ENCODE measurements at regions not wholly inside any gene's neighbourhood (a gene's known extent, or its start where the extent isn't known, plus 50 kb on each side); places are given as distances from the start of the nearest gene placed in this dataset.
"Not testable (repeated sequence)": the region's sequence is repeated elsewhere in the genome, so short reads cannot be mapped to it uniquely, and the experiment has no call there.

DNA sequence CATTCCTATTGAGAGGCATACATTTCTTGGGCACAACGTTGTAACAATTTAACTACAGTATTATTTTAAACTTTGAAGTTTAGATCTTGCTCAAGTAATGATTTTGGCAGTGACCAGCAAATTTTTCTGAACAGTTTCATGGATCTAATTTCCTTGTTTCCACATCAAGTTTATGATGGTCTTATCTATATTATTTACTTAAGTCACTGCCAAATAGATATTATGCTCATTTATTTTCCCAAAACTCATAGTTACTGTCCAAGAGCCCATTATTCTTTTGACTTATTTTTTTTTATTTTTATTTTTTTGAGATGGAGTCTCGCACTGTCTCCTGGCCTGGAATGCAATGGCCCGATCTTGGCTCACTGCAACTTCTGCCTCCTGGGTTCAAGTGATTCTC lies 86.5 kb upstream of the TLE4 start:
- no peak for FAIRE-seq

DNA sequence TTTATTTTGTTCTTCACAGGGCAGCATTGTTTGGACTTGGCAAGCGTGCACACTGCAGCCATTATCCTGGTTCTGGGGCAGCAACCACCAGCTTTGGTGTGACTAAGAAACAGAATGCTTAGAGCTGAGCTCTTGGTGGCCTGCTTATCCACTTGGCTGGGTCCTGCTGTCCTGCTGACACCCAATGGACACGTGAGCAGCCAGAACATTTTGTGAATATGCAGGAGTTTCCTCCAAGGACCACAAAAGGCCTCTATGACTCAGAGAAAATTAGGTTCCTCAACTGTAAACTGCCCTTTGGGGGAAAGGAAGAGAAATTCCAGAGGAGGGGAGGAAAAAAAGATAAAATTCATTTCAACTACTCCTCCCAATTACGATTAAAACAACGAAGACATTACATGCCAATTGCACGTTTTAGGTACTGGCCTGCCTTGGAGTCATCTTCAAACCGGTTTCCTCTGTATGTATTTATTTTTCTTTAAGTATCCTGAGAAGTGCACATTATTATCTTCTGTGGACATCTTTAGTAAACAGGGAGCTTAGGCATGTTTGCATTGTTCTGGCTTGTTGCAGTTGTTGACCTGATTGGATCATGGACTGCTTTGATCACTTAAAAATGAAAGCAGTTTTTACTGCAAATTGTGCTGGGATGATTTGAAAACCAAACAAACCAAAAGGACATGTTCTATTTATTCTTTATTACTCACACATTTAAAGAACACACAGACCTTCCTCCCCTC lies 82.3 kb upstream of the TLE4 start:
- 57 to 58% methylated on average over 6 of the region's 6 CpGs for WGBS, 2 donors
- intact Hi-C loops (cut with DNase I) = no loop called here
- peak; percentile 81 to 90 (median 86) for ATAC-seq
- Histone ChIP-seq H3K4me1 (peaks cover 7 to 41% (median 20%) of the 10 kb centered on the region in 3 donors), H3K27ac (peak overlapping the region in 1 of 4 donors; percentile 42), H3K36me3 (no peaks in the 10 kb centered on the region), H3K4me3 (no peak overlapping the region), H3K9me3 (no peaks in the 10 kb centered on the region), H3K27me3 (no peaks in the 10 kb centered on the region)
- no peak for FAIRE-seq
- TF ChIP-seq, protein P1, sequence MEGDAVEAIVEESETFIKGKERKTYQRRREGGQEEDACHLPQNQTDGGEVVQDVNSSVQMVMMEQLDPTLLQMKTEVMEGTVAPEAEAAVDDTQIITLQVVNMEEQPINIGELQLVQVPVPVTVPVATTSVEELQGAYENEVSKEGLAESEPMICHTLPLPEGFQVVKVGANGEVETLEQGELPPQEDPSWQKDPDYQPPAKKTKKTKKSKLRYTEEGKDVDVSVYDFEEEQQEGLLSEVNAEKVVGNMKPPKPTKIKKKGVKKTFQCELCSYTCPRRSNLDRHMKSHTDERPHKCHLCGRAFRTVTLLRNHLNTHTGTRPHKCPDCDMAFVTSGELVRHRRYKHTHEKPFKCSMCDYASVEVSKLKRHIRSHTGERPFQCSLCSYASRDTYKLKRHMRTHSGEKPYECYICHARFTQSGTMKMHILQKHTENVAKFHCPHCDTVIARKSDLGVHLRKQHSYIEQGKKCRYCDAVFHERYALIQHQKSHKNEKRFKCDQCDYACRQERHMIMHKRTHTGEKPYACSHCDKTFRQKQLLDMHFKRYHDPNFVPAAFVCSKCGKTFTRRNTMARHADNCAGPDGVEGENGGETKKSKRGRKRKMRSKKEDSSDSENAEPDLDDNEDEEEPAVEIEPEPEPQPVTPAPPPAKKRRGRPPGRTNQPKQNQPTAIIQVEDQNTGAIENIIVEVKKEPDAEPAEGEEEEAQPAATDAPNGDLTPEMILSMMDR (IDR thresholded peaks at IDR 0.05) = no peak
- DNase-seq = peak in 4 of 6 donors; percentile 34 to 57 (median 42)

More for the DNA sequence above, 86.5 kb upstream of the TLE4 start:
- ATAC-seq (peak in 3 of 4 donors; percentile 38 to 65 (median 54)), DNase-seq (no peak)
- no peak overlapping the region for H3K27ac ChIP-seq
- intact Hi-C loops (cut with DNase I) = no loop called here
- no peak overlapping the region for H3K4me3 ChIP-seq
- H3K4me1 ChIP-seq = peaks cover 0 to 28% (median 7%) of the 10 kb centered on the region in 3 donors
- WGBS, 2 donors = 40 to 42% methylated on average over 3 of the region's 3 CpGs
- no peaks in the 10 kb centered on the region for H3K9me3 ChIP-seq
- TF ChIP-seq, protein P1 (IDR thresholded peaks at IDR 0.05) = no peak
- H3K36me3 ChIP-seq = no peaks in the 10 kb centered on the region
- no peaks in the 10 kb centered on the region for H3K27me3 ChIP-seq

DNA sequence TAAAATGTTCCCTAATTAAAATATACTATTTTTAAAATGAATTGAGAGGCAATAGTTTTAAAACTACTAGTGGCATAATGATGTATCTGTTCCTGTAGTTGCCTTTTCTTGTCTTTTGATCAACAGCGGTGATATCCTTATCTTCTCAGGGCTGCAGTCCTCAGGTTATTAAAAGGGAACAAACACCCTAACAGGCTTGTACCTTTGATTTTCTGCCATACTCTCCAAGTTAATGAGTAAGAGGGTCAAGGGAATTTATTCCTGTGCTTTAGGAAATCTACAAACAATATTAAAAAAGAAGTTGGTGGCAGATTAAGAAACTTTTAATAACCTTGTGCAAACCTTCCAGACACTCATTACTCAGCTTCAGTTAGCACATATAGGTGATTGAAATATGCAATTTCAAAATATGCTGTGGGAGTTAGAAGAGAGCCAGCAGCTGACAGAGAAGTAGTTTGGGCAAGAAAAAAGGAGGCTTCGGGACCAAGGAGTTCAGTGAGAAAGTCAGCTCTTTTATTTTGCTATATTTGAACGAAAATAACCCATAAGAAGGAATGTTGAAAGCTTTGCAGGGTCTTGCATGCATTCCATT lies 81.0 kb upstream of the TLE4 start:
- DNase-seq (no peak), FAIRE-seq (no peak), ATAC-seq (peak; percentile 23 to 69 (median 60))
- no peak overlapping the region for H3K27ac ChIP-seq
- no peaks in the 10 kb centered on the region for H3K27me3 ChIP-seq
- no peak overlapping the region for H3K4me3 ChIP-seq
- 15 to 18% methylated on average over 3 of the region's 3 CpGs for WGBS, 2 donors
- no peaks in the 10 kb centered on the region for H3K9me3 ChIP-seq
- H3K36me3 ChIP-seq = no peaks in the 10 kb centered on the region
- TF ChIP-seq, protein P1 (IDR thresholded peaks at IDR 0.05) = no peak
- H3K4me1 ChIP-seq = peaks cover 7 to 28% (median 20%) of the 10 kb centered on the region in 3 donors
- intact Hi-C loops (cut with DNase I) = no loop called here

DNA sequence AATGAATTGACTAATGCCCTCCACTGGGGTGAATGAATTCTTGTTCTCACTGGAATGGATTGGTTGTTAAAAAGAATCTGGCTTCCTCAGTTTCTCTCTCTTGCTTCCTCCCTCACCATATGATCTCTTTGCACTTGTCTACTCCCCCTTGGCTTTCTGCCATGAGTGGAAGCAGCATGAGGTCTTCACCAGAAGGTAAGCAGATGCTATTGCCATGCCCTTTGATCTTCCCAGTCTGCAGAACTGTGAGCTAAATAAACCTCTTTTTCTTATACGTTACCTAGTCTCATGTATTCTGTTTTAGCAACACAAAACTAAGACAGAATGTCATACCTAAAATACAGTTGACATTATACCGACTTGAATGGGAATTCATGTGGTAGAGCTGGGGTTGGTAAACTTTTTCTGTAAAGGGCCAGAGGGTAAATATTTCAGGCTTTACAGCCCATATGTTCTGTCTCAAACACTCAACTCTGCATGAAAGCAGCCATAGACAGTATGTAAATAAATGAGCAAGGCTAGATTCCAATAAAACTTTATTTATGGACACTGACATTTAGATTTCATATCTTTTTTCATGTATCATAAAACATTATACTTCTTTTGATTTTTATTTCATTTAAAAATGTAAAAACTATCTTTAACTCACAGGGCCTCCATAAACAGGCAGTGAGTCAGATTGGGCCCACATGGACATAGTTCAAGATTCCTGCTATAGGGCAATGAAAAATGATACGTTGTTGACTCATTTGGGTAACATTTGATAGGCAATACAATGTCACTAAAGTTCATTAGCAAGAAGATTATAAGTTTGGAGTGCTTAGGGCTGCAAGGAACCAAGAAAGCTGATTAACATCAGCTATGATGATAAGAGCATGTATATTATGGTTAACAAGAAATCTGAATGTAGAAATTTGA lies 79.4 kb upstream of the TLE4 start:
- H3K9me3 ChIP-seq = no peaks in the 10 kb centered on the region
- ATAC-seq (no peak), DNase-seq (no peak), FAIRE-seq (no peak)
- no peak overlapping the region for H3K4me3 ChIP-seq
- no peak overlapping the region for H3K27ac ChIP-seq
- TF ChIP-seq, protein P1 (IDR thresholded peaks at IDR 0.05) = no peak
- 91 to 97% methylated on average over 3 of the region's 3 CpGs for WGBS, 2 donors
- H3K4me1 ChIP-seq = peaks cover 7 to 28% (median 20%) of the 10 kb centered on the region in 3 donors
- H3K36me3 ChIP-seq = no peaks in the 10 kb centered on the region
- no peaks in the 10 kb centered on the region for H3K27me3 ChIP-seq
- intact Hi-C loops (cut with DNase I) = no loop called here

DNA sequence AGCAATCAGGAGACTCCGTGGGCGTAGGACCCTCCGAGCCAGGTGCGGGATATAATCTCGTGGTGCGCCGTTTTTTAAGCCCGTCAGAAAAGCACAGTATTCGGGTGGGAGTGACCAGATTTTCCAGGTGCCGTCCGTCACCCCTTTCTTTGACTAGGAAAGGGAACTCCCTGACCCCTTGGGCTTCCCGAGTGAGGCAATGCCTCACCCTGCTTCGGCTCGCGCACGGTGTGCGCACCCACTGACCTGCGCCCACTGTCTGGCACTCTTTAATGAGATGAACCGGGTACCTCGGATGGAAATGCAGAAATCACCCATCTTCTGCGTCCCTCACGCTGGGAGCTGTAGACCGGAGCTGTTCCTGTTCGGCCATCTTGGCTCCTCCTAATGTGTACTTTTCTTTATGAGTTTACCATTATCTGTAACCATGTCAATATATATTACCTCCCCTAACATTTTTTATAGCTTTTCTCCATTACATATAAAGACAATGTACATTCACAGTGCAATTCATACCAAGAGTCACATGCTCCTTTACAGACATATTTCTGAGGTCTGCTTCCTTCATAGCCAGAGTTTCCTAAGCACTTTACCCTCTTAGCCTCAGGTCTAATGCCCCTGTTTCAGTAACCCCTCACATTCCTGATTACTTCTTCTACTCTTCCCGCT lies 71.4 kb upstream of the TLE4 start:
- H3K4me3 ChIP-seq; H3K27ac ChIP-seq; intact Hi-C loops (cut with DNase I); H3K36me3 ChIP-seq; H3K27me3 ChIP-seq; DNase-seq; FAIRE-seq; ATAC-seq; H3K9me3 ChIP-seq; H3K4me1 ChIP-seq: not testable (repeated sequence)
- whole genome bisulfite sequencing, 2 donors = 86 to 94% methylated on average over 25 of the region's 25 CpGs

All from pancreas (tissue), 10 donors.